ENCODE measurements at regions not wholly inside any gene's neighbourhood (a gene's known extent, or its start where the extent isn't known, plus 50 kb on each side); places are given as distances from the start of the nearest gene placed in this dataset.

GRCh38 chr1:192732787-192733186 lies 76.1 kb upstream of the RGS2 start:
- ATAC-seq (no peak), DNase-seq (no peak)
- H3K9me3 ChIP-seq: no peaks in the 10 kb centered on the region
- H3K4me1 ChIP-seq: no peaks in the 10 kb centered on the region
- H3K27ac ChIP-seq: no peak overlapping the region
- H3K4me3 ChIP-seq: no peak overlapping the region
- TF ChIP-seq, protein P1, sequence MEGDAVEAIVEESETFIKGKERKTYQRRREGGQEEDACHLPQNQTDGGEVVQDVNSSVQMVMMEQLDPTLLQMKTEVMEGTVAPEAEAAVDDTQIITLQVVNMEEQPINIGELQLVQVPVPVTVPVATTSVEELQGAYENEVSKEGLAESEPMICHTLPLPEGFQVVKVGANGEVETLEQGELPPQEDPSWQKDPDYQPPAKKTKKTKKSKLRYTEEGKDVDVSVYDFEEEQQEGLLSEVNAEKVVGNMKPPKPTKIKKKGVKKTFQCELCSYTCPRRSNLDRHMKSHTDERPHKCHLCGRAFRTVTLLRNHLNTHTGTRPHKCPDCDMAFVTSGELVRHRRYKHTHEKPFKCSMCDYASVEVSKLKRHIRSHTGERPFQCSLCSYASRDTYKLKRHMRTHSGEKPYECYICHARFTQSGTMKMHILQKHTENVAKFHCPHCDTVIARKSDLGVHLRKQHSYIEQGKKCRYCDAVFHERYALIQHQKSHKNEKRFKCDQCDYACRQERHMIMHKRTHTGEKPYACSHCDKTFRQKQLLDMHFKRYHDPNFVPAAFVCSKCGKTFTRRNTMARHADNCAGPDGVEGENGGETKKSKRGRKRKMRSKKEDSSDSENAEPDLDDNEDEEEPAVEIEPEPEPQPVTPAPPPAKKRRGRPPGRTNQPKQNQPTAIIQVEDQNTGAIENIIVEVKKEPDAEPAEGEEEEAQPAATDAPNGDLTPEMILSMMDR (IDR thresholded peaks at IDR 0.05): no peak
- no peaks in the 10 kb centered on the region for H3K36me3 ChIP-seq
- no peaks in the 10 kb centered on the region for H3K27me3 ChIP-seq (ENCODE audit: low read depth)
- intact Hi-C loops (cut with DNase I): no loop called here

DNA sequence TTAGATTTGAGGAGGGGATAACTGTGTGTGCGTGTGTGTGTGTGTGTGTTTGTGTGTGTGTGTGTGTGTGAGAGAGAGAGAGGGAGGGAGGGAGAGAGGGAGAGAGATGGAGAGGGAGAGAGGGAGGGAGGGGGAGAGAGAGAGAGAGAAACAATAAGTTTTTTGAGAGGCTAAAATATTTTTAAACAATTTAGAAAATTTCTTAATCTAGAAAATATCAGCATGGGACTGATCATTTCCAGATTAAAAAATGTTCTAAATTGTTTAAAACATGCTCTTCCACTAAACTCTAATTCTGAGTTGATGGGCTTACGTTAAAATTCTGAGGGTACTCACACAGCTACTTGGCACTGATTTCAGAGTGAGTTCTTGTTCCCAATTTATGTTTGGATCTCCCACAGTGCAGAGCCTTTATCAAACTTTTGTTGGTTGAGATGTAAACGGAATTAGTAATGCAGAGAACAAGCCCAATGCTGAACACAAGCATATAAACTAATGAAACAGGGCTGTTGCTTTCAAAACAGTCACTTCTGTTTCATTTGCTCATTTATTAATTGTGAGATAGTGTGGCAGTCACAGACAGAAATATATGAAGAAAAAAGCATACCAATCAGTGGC lies 73.4 kb upstream of the RGS2 start:
- TF ChIP-seq, protein P1 (IDR thresholded peaks at IDR 0.05): no peak
- no peak overlapping the region for H3K4me3 ChIP-seq
- intact Hi-C loops (cut with DNase I): no loop called here
- H3K27me3 ChIP-seq (ENCODE audit: low read depth): no peaks in the 10 kb centered on the region
- no peak overlapping the region for H3K27ac ChIP-seq
- DNase-seq (no peak), ATAC-seq (no peak)
- no peaks in the 10 kb centered on the region for H3K9me3 ChIP-seq
- no peaks in the 10 kb centered on the region for H3K36me3 ChIP-seq
- H3K4me1 ChIP-seq: no peaks in the 10 kb centered on the region

- intact Hi-C loops (cut with DNase I): no loop called here
- no peak overlapping the region for H3K27ac ChIP-seq
- TF ChIP-seq, protein P1 (IDR thresholded peaks at IDR 0.05): no peak
- no peak overlapping the region for H3K4me3 ChIP-seq
- DNase-seq (no peak), ATAC-seq (no peak)
- H3K36me3 ChIP-seq: no peaks in the 10 kb centered on the region
- H3K27me3 ChIP-seq (ENCODE audit: low read depth): no peaks in the 10 kb centered on the region
- H3K4me1 ChIP-seq: no peaks in the 10 kb centered on the region
- H3K9me3 ChIP-seq: no peaks in the 10 kb centered on the region
Observed at GRCh38 chr1:192737306-192737705, 71.5 kb upstream of the RGS2 start.

DNA sequence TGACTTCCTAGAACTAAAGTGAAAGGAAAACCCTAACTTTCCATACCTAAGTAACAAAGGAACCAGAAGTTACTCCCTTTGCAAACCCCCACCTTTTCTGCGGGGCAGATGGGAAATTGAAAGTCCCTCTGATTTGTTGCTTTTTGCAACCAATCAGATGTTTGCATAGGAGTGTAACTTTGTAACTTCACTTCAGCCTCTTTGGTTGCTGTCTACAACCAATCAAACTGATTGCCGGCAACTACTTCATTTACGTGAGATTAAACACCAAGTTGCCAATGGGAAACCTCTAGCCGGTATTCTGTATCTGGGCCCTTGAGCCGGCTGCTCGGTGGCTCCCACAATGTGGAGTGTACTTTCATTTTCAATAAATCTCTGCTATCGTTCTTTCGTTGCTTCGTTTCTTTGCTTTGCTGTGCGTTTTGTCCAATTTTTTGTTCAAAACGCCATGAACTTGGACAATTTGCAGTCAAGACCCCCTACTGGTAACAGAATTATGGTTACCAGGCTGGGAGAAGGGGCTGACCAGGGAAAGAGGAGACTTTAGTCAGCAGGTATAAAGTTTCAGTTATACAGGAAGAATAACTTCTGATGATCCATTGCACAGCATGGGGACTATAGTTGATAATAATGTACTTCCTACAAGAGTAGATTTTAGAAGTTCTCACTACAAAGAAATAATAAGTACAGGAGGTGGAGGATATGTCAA lies 69.2 kb upstream of the RGS2 start:
- TF ChIP-seq, protein P1 (IDR thresholded peaks at IDR 0.05): no peak
- intact Hi-C loops (cut with DNase I): no loop called here
- Histone ChIP-seq H3K4me1 (no peaks in the 10 kb centered on the region), H3K36me3 (no peaks in the 10 kb centered on the region), H3K4me3 (no peak overlapping the region), H3K27me3 (ENCODE audit: low read depth) (no peaks in the 10 kb centered on the region), H3K9me3 (no peaks in the 10 kb centered on the region), H3K27ac (no peak overlapping the region)
- no peak for DNase-seq
- no peak for ATAC-seq

GRCh38 chr1:192740214-192740613 lies 68.6 kb upstream of the RGS2 start:
- TF ChIP-seq, protein P1 (IDR thresholded peaks at IDR 0.05): no peak
- H3K4me1 ChIP-seq: no peaks in the 10 kb centered on the region
- H3K36me3 ChIP-seq: no peaks in the 10 kb centered on the region
- intact Hi-C loops (cut with DNase I): no loop called here
- no peak overlapping the region for H3K27ac ChIP-seq
- no peaks in the 10 kb centered on the region for H3K9me3 ChIP-seq
- no peak for ATAC-seq
- DNase-seq: no peak
- no peak overlapping the region for H3K4me3 ChIP-seq
- H3K27me3 ChIP-seq (ENCODE audit: low read depth): no peaks in the 10 kb centered on the region
